ENCODE measurements at regions not wholly inside any gene's neighbourhood (a gene's known extent, or its start where the extent isn't known, plus 50 kb on each side); places are given as distances from the start of the nearest gene placed in this dataset.

- Mint-ChIP-seq H3K4me1 (ENCODE audit: unreplicated experiment) (no peaks in the 10 kb centered on the region), H3K27ac (ENCODE audit: unreplicated experiment) (no peak overlapping the region), H3K36me3 (ENCODE audit: low read depth, unreplicated experiment) (no peaks in the 10 kb centered on the region), H3K27me3 (ENCODE audit: unreplicated experiment) (no peaks in the 10 kb centered on the region), H3K9me3 (ENCODE audit: unreplicated experiment) (no peaks in the 10 kb centered on the region), H3K4me3 (ENCODE audit: unreplicated experiment) (no peak overlapping the region)
- TF ChIP-seq CTCF (IDR thresholded peaks at IDR 0.05; ENCODE audit: unreplicated experiment): no peak
- no peak for DNase-seq (ENCODE audit: low spot score)
These were observed 302.3 kb downstream of the IRS1 start for GRCh38 chr2:226497146-226497909.

- H3K9me3 Mint-ChIP-seq (ENCODE audit: unreplicated experiment): no peaks in the 10 kb centered on the region
- no peak for TF ChIP-seq CTCF (IDR thresholded peaks at IDR 0.05; ENCODE audit: unreplicated experiment)
- H3K36me3 Mint-ChIP-seq (ENCODE audit: low read depth, unreplicated experiment): no peaks in the 10 kb centered on the region
- H3K4me3 Mint-ChIP-seq (ENCODE audit: unreplicated experiment): no peak overlapping the region
- DNase-seq (ENCODE audit: low spot score): no peak
- no peaks in the 10 kb centered on the region for H3K4me1 Mint-ChIP-seq (ENCODE audit: unreplicated experiment)
- H3K27me3 Mint-ChIP-seq (ENCODE audit: unreplicated experiment): no peaks in the 10 kb centered on the region
- no peak overlapping the region for H3K27ac Mint-ChIP-seq (ENCODE audit: unreplicated experiment)
These were observed 303.4 kb downstream of the IRS1 start for GRCh38 chr2:226496273-226496550.

- Mint-ChIP-seq H3K9me3 (ENCODE audit: unreplicated experiment) (no peaks in the 10 kb centered on the region), H3K4me1 (ENCODE audit: unreplicated experiment) (no peaks in the 10 kb centered on the region), H3K4me3 (ENCODE audit: unreplicated experiment) (no peak overlapping the region), H3K27me3 (ENCODE audit: unreplicated experiment) (no peaks in the 10 kb centered on the region), H3K36me3 (ENCODE audit: low read depth, unreplicated experiment) (no peaks in the 10 kb centered on the region), H3K27ac (ENCODE audit: unreplicated experiment) (no peak overlapping the region)
- no peak for TF ChIP-seq CTCF (IDR thresholded peaks at IDR 0.05; ENCODE audit: unreplicated experiment)
- DNase-seq (ENCODE audit: low spot score): no peak
These were observed 304.0 kb downstream of the IRS1 start for GRCh38 chr2:226495466-226496272.

GRCh38 chr2:226491112-226491511 is 308.5 kb downstream of the IRS1 start:
- Mint-ChIP-seq H3K27ac (ENCODE audit: unreplicated experiment) (no peak overlapping the region), H3K4me3 (ENCODE audit: unreplicated experiment) (no peak overlapping the region), H3K27me3 (ENCODE audit: unreplicated experiment) (no peaks in the 10 kb centered on the region), H3K4me1 (ENCODE audit: unreplicated experiment) (no peaks in the 10 kb centered on the region), H3K9me3 (ENCODE audit: unreplicated experiment) (no peaks in the 10 kb centered on the region), H3K36me3 (ENCODE audit: low read depth, unreplicated experiment) (no peaks in the 10 kb centered on the region)
- DNase-seq (ENCODE audit: low spot score): no peak
- no peak for TF ChIP-seq CTCF (IDR thresholded peaks at IDR 0.05; ENCODE audit: unreplicated experiment)

Data from endothelial cell (in vitro differentiated cells).